ENCODE measurements at regions not wholly inside any gene's neighbourhood (a gene's known extent, or its start where the extent isn't known, plus 50 kb on each side); places are given as distances from the start of the nearest gene placed in this dataset.
"Not testable (repeated sequence)": the region's sequence is repeated elsewhere in the genome, so short reads cannot be mapped to it uniquely, and the experiment has no call there.

GRCh38 chr10:123274306-123275135 lies 120.3 kb downstream of the BUB3 start:
- TF ChIP-seq CTCF (conservative IDR thresholded peaks at IDR 0.05; ENCODE audit: low read depth) = no peak
- ChIA-PET POLR2A (ENCODE audit: low non-redundant PET) (no interaction called here), CTCF (interaction anchor here (0.6 to 1.1 kb wide), 5 partner anchors 10 to 1323 kb away, joined by 3 to 4 read pairs (median 3); no protein-coding TSS in a partner anchor)
- no peak overlapping the region for H3K27ac ChIP-seq
- DNase-seq (ENCODE audit: low spot score) = no peak

- TF ChIP-seq CTCF (conservative IDR thresholded peaks at IDR 0.05; ENCODE audit: low read depth) = no peak
- ChIA-PET POLR2A (ENCODE audit: low non-redundant PET) (no interaction called here), CTCF (interaction anchor here (0.6 to 0.8 kb wide), 2 partner anchors 9 to 817 kb away, joined by 3 read pairs; no protein-coding TSS in a partner anchor)
- H3K27ac ChIP-seq = no peak overlapping the region
- DNase-seq (ENCODE audit: low spot score) = no peak
Observed at GRCh38 chr10:123275136-123275564, 120.9 kb downstream of the BUB3 start.

- ChIA-PET CTCF (interaction anchor here (0.7 kb wide), 1 partner anchor 332 kb away, joined by 3 read pairs; no protein-coding TSS in a partner anchor), POLR2A (ENCODE audit: low non-redundant PET) (no interaction called here)
- no peak for DNase-seq (ENCODE audit: low spot score)
- H3K27ac ChIP-seq = no peak overlapping the region
- no peak for TF ChIP-seq CTCF (conservative IDR thresholded peaks at IDR 0.05; ENCODE audit: low read depth)
Observed at GRCh38 chr10:123278445-123278844, 124.2 kb downstream of the BUB3 start.

GRCh38 chr10:123283371-123283770 lies 129.2 kb downstream of the BUB3 start:
- DNase-seq (ENCODE audit: low spot score); POLR2A ChIA-PET (ENCODE audit: low non-redundant PET); CTCF ChIA-PET; H3K27ac ChIP-seq: not testable (repeated sequence)

- DNase-seq (ENCODE audit: low spot score) = peak; percentile 23
- no peak for TF ChIP-seq CTCF (conservative IDR thresholded peaks at IDR 0.05; ENCODE audit: low read depth)
- no peak overlapping the region for H3K27ac ChIP-seq
- POLR2A ChIA-PET (ENCODE audit: low non-redundant PET) = no interaction called here
- CTCF ChIA-PET = interaction anchor here (0.9 kb wide), 1 partner anchor 9 kb away, joined by 3 read pairs; no protein-coding TSS in a partner anchor
Observed at GRCh38 chr10:123284022-123284421, 129.8 kb downstream of the BUB3 start.

GRCh38 chr10:123287594-123288247 lies 133.5 kb downstream of the BUB3 start:
- ChIA-PET CTCF (interaction anchor here (0.6 kb wide), 1 partner anchor 70 kb away, joined by 3 read pairs; no protein-coding TSS in a partner anchor), POLR2A (ENCODE audit: low non-redundant PET) (no interaction called here)
- DNase-seq (ENCODE audit: low spot score) = peak; percentile 97
- H3K27ac ChIP-seq = peak overlapping the region; percentile 62; the same call in 1 of the 2 replicates
- no peak for TF ChIP-seq CTCF (conservative IDR thresholded peaks at IDR 0.05; ENCODE audit: low read depth)
